Calu3 (cell line): ENCODE measurements at regions not wholly inside any gene's neighbourhood (a gene's known extent, or its start where the extent isn't known, plus 50 kb on each side); places are given as distances from the start of the nearest gene placed in this dataset.

Source experiments
- BruUV-seq: library from RNA; stranded (reverse); fragments of 400-500 nt; replicated peaks from 2 replicates; lab custom pipeline; 2021; lab: Mats Ljungman, UMichigan
- CTCF ChIA-PET: fragments of 300-600 bp; sonication (Branson Sonifier 250); formaldehyde crosslinking; loops from one replicate; lab custom pipeline; 2022; ENCODE audit warnings: antibody characterized with exemption; lab: Charles Lee
- DNase-seq: peaks from one replicate; pipeline ENCODE4 v3.0.0; 2022
- H3K27ac Mint-ChIP-seq: one replicate; pipeline ENCODE4 v1.8.0; 2022; ENCODE audit warnings: mixed read lengths; ENCODE audit not compliant: unreplicated experiment
- H3K27me3 Mint-ChIP-seq: one replicate; pipeline ENCODE4 v1.8.0; 2022; ENCODE audit warnings: mixed read lengths; ENCODE audit not compliant: unreplicated experiment
- H3K36me3 Mint-ChIP-seq: one replicate; pipeline ENCODE4 v1.8.0; 2022; ENCODE audit warnings: mild to moderate bottlenecking, moderate library complexity, mixed read lengths; ENCODE audit not compliant: insufficient read depth, unreplicated experiment
- H3K4me1 Mint-ChIP-seq: one replicate; pipeline ENCODE4 v1.8.0; 2022; ENCODE audit warnings: mild to moderate bottlenecking, low read depth, mixed read lengths; ENCODE audit not compliant: unreplicated experiment
- H3K4me3 Mint-ChIP-seq: one replicate; pipeline ENCODE4 v1.8.0; 2022; ENCODE audit warnings: mild to moderate bottlenecking, low read depth, moderate library complexity, mixed read lengths; ENCODE audit not compliant: unreplicated experiment
- H3K9me3 Mint-ChIP-seq: one replicate; pipeline ENCODE4 v1.8.0; 2022; ENCODE audit warnings: low read depth, mixed read lengths; ENCODE audit not compliant: unreplicated experiment
- CTCF ChIP-seq: fragments of 200-600 bp; IDR thresholded peaks from one replicate; pipeline ENCODE4 v1.8.0; 2022; ENCODE audit warnings: antibody characterized with exemption; ENCODE audit not compliant: unreplicated experiment
- intact Hi-C: fragments of 100-400 bp; cut with micrococcal nuclease; formaldehyde crosslinking; loops from one replicate; pipeline ENCODE4 v1.10.0; 2022; ENCODE audit not compliant: unreplicated experiment

GRCh38 chr2:237260039-237260620 is 153.8 kb downstream of the COL6A3 start:
- H3K4me3 Mint-ChIP-seq = no peak overlapping the region
- H3K4me1 Mint-ChIP-seq = no peaks in the 10 kb centered on the region
- intact Hi-C loops = no loop called here
- H3K36me3 Mint-ChIP-seq = no peaks in the 10 kb centered on the region
- no peak for TF ChIP-seq CTCF
- H3K27ac Mint-ChIP-seq = no peak overlapping the region
- no TSS peak for BruUV-seq
- CTCF ChIA-PET = interaction anchor here (0.6 kb wide), 1 partner anchor 22 kb away, joined by 5 read pairs; no protein-coding TSS in a partner anchor
- no peaks in the 10 kb centered on the region for H3K27me3 Mint-ChIP-seq
- no peak for DNase-seq
- H3K9me3 Mint-ChIP-seq = no peaks in the 10 kb centered on the region

GRCh38 chr2:237260686-237261085 is 153.3 kb downstream of the COL6A3 start:
- CTCF ChIA-PET = interaction anchor here (0.6 kb wide), 1 partner anchor 21 kb away, joined by 5 read pairs; no protein-coding TSS in a partner anchor
- BruUV-seq = no TSS peak
- Mint-ChIP-seq H3K27me3 (no peaks in the 10 kb centered on the region), H3K27ac (no peak overlapping the region), H3K9me3 (no peaks in the 10 kb centered on the region), H3K36me3 (no peaks in the 10 kb centered on the region), H3K4me3 (no peak overlapping the region), H3K4me1 (no peaks in the 10 kb centered on the region)
- no peak for DNase-seq
- intact Hi-C loops = no loop called here
- no peak for TF ChIP-seq CTCF

- Mint-ChIP-seq H3K27me3 (no peaks in the 10 kb centered on the region), H3K4me1 (no peaks in the 10 kb centered on the region), H3K9me3 (no peaks in the 10 kb centered on the region), H3K4me3 (no peak overlapping the region), H3K27ac (no peak overlapping the region), H3K36me3 (no peaks in the 10 kb centered on the region)
- no peak for DNase-seq
- BruUV-seq = no TSS peak
- no peak for TF ChIP-seq CTCF
- CTCF ChIA-PET = no interaction called here
- intact Hi-C loops = no loop called here
Observed at GRCh38 chr2:237261327-237261726, 152.6 kb downstream of the COL6A3 start.

GRCh38 chr2:237262838-237263771 is 150.9 kb downstream of the COL6A3 start:
- H3K27ac Mint-ChIP-seq = no peak overlapping the region
- no peaks in the 10 kb centered on the region for H3K27me3 Mint-ChIP-seq
- CTCF ChIA-PET = no interaction called here
- no peak for DNase-seq
- no peaks in the 10 kb centered on the region for H3K36me3 Mint-ChIP-seq
- BruUV-seq = no TSS peak
- H3K9me3 Mint-ChIP-seq = no peaks in the 10 kb centered on the region
- TF ChIP-seq CTCF = no peak
- H3K4me1 Mint-ChIP-seq = no peaks in the 10 kb centered on the region
- H3K4me3 Mint-ChIP-seq = no peak overlapping the region
- intact Hi-C loops = no loop called here
